ENCODE measurements at regions not wholly inside any gene's neighbourhood (a gene's known extent, or its start where the extent isn't known, plus 50 kb on each side); places are given as distances from the start of the nearest gene placed in this dataset.
A peak's percentile ranks its signal among the peaks of the same experiment; 100 is the strongest.

- no peaks in the 10 kb centered on the region for H3K27me3 ChIP-seq (ENCODE audit: control insufficient read depth, extremely low read depth, insufficient read depth, low read length)
- H3K9me1 ChIP-seq (ENCODE audit: control insufficient read depth, extremely low read depth, insufficient read depth, low read length) = no peaks in the 10 kb centered on the region
- dilution Hi-C loops (cut with MboI; ENCODE audit: extremely low pct_ligation_motif_present, low sequenced_read_pairs) = no loop called here
- H4K20me1 ChIP-seq (ENCODE audit: control insufficient read depth, extremely low read depth, insufficient read depth, low read length) = no peaks in the 10 kb centered on the region
- no peak overlapping the region for H3K4me3 ChIP-seq (ENCODE audit: control insufficient read depth in 2 of 3, extremely low read depth in 1 of 3, insufficient read depth in 2 of 3, low read depth in 1 of 3, low read length in 3 of 3)
- H3K4me2 ChIP-seq (ENCODE audit: control insufficient read depth, extremely low read depth, insufficient read depth, low read depth, low read length) = no peak overlapping the region
- H3K79me2 ChIP-seq (ENCODE audit: control insufficient read depth, insufficient read depth, low read length) = no peaks in the 10 kb centered on the region
- no peaks in the 10 kb centered on the region for H3K36me3 ChIP-seq (ENCODE audit: control insufficient read depth in 2 of 2, extremely low read depth in 1 of 2, insufficient read depth in 2 of 2, low read length in 2 of 2)
- peaks cover 11% of the 10 kb centered on the region for H3K4me1 ChIP-seq (ENCODE audit: control insufficient read depth, extremely low read depth, insufficient read depth, low read length)
- no peak overlapping the region for H3K27ac ChIP-seq (ENCODE audit: control insufficient read depth, insufficient read depth, low read length)
- FAIRE-seq = peak; percentile 62
- no peak for DNase-seq (ENCODE audit: low read depth, low spot score)
- H3K9ac ChIP-seq (ENCODE audit: control insufficient read depth, extremely low read depth, insufficient read depth, low read length) = no peak overlapping the region
- no peaks in the 10 kb centered on the region for H3K9me3 ChIP-seq (ENCODE audit: control insufficient read depth, low read depth, low read length)
- no peak overlapping the region for H2AFZ ChIP-seq (ENCODE audit: control insufficient read depth, low read length)
- TF ChIP-seq EZH2 (IDR thresholded peaks at IDR 0.05; ENCODE audit: low read length) = no peak
- TF ChIP-seq CTCF (optimal IDR thresholded peaks at IDR 0.05 in 1 of 3, IDR thresholded peaks at IDR 0.05 in 1 of 3, conservative IDR thresholded peaks at IDR 0.05 in 1 of 3; ENCODE audit: extremely low read depth in 1 of 3, insufficient read depth in 2 of 3, low read length in 3 of 3) = no peak
These were observed 164.8 kb upstream of the CDK1 start for GRCh38 chr10:60613434-60613833.

- peak overlapping the region; percentile 68 for H3K4me2 ChIP-seq (ENCODE audit: control insufficient read depth, extremely low read depth, insufficient read depth, low read depth, low read length)
- no peaks in the 10 kb centered on the region for H3K9me3 ChIP-seq (ENCODE audit: control insufficient read depth, low read depth, low read length)
- H3K4me1 ChIP-seq (ENCODE audit: control insufficient read depth, extremely low read depth, insufficient read depth, low read length) = peaks cover 20% of the 10 kb centered on the region
- dilution Hi-C loops (cut with MboI; ENCODE audit: extremely low pct_ligation_motif_present, low sequenced_read_pairs) = no loop called here
- H4K20me1 ChIP-seq (ENCODE audit: control insufficient read depth, extremely low read depth, insufficient read depth, low read length) = no peaks in the 10 kb centered on the region
- FAIRE-seq (peak; percentile 93), DNase-seq (ENCODE audit: low read depth, low spot score) (peak; percentile 61)
- H3K27ac ChIP-seq (ENCODE audit: control insufficient read depth, insufficient read depth, low read length) = peak overlapping the region; percentile 32
- H3K4me3 ChIP-seq (ENCODE audit: control insufficient read depth in 2 of 3, extremely low read depth in 1 of 3, insufficient read depth in 2 of 3, low read depth in 1 of 3, low read length in 3 of 3) = no peak overlapping the region
- H3K9ac ChIP-seq (ENCODE audit: control insufficient read depth, extremely low read depth, insufficient read depth, low read length) = no peak overlapping the region
- no peaks in the 10 kb centered on the region for H3K36me3 ChIP-seq (ENCODE audit: control insufficient read depth in 2 of 2, extremely low read depth in 1 of 2, insufficient read depth in 2 of 2, low read length in 2 of 2)
- TF ChIP-seq EZH2 (IDR thresholded peaks at IDR 0.05; ENCODE audit: low read length) (no peak), CTCF (optimal IDR thresholded peaks at IDR 0.05 in 1 of 3, IDR thresholded peaks at IDR 0.05 in 1 of 3, conservative IDR thresholded peaks at IDR 0.05 in 1 of 3; ENCODE audit: extremely low read depth in 1 of 3, insufficient read depth in 2 of 3, low read length in 3 of 3) (no peak)
- no peaks in the 10 kb centered on the region for H3K9me1 ChIP-seq (ENCODE audit: control insufficient read depth, extremely low read depth, insufficient read depth, low read length)
- H3K79me2 ChIP-seq (ENCODE audit: control insufficient read depth, insufficient read depth, low read length) = no peaks in the 10 kb centered on the region
- no peak overlapping the region for H2AFZ ChIP-seq (ENCODE audit: control insufficient read depth, low read length)
- no peaks in the 10 kb centered on the region for H3K27me3 ChIP-seq (ENCODE audit: control insufficient read depth, extremely low read depth, insufficient read depth, low read length)
These were observed 167.0 kb upstream of the CDK1 start for GRCh38 chr10:60611291-60611747.
